ENCODE measurements at regions not wholly inside any gene's neighbourhood (a gene's known extent, or its start where the extent isn't known, plus 50 kb on each side); places are given as distances from the start of the nearest gene placed in this dataset.

GRCh38 chr16:35186045-35186759 is 1726.8 kb downstream of the TP53TG3F start:
- H2BK20ac ChIP-seq (ENCODE audit: low read depth, low read length, poor library complexity, severe bottlenecking): no peak overlapping the region
- H2BK15ac ChIP-seq (ENCODE audit: low read depth, low read length): no peak overlapping the region
- H3K23ac ChIP-seq (ENCODE audit: insufficient read length, low read depth, low read length): no peak overlapping the region
- H2BK120ac ChIP-seq (ENCODE audit: low read depth, low read length, poor library complexity, severe bottlenecking): no peak overlapping the region
- no peak overlapping the region for H3K4ac ChIP-seq (ENCODE audit: low read depth, low read length)
- Mint-ChIP-seq H3K9me3 (peaks cover 90% of the 10 kb centered on the region in 2 experiments), H3K36me3 (ENCODE audit: insufficient read depth in 1 of 3, low read depth in 3 of 3) (peaks cover 9 to 30% (median 18%) of the 10 kb centered on the region in 3 experiments), H3K4me1 (no peaks in the 10 kb centered on the region), H3K27me3 (ENCODE audit: low read depth) (peaks cover 3% of the 10 kb centered on the region), H3K4me3 (no peak overlapping the region), H3K27ac (no peak overlapping the region)
- no peak for DNase-seq
- H4K8ac ChIP-seq (replicated peaks; ENCODE audit: insufficient read length, low read depth, low read length): no peak overlapping the region
- H3K18ac ChIP-seq (ENCODE audit: insufficient read length, low read depth, low read length): no peak overlapping the region
- H2AFZ ChIP-seq (ENCODE audit: low read length): no peak overlapping the region
- H3K9ac ChIP-seq (ENCODE audit: extremely low read depth, insufficient read length, low read length): no peak overlapping the region
- no peak overlapping the region for H2BK12ac ChIP-seq (ENCODE audit: insufficient read length, low read depth, low read length)
- no peak overlapping the region for H3K27ac ChIP-seq (ENCODE audit: insufficient read length, low read depth, low read length)
- no peak overlapping the region for H3K14ac ChIP-seq (ENCODE audit: insufficient read depth, low read length)
- H3K56ac ChIP-seq (ENCODE audit: insufficient read length, low read depth, low read length): no peak overlapping the region
- H4K91ac ChIP-seq (ENCODE audit: insufficient read length, low read depth, low read length): no peak overlapping the region
- H4K20me1 ChIP-seq (ENCODE audit: control insufficient read depth, insufficient read depth, insufficient read length): no peaks in the 10 kb centered on the region
- H3K9me3 ChIP-seq (ENCODE audit: control insufficient read depth, low read depth, low read length): peaks cover 88% of the 10 kb centered on the region
- no peak overlapping the region for H2BK5ac ChIP-seq (ENCODE audit: insufficient read length, low read length)
- H3K23me2 ChIP-seq (ENCODE audit: insufficient read length, low read depth, low read length, poor library complexity, severe bottlenecking): no peaks in the 10 kb centered on the region
- no peak overlapping the region for H4K5ac ChIP-seq (ENCODE audit: insufficient read length, low read depth, low read length)
- no peaks in the 10 kb centered on the region for H3K4me1 ChIP-seq (ENCODE audit: insufficient read depth, low read length)
- H3K79me2 ChIP-seq (ENCODE audit: insufficient read depth, low read length): no peaks in the 10 kb centered on the region
- no peak for TF ChIP-seq CTCF (conservative IDR thresholded peaks at IDR 0.05)
- H3T11ph ChIP-seq (ENCODE audit: low read length): no peak overlapping the region
- no peak overlapping the region for H2AK5ac ChIP-seq (ENCODE audit: insufficient read length, low read length)
- no peaks in the 10 kb centered on the region for H3K79me1 ChIP-seq (ENCODE audit: insufficient read depth, low read depth, low read length, poor library complexity, severe bottlenecking)
- no peak overlapping the region for H3K4me2 ChIP-seq (ENCODE audit: insufficient read depth, insufficient read length, low read length)
- no peaks in the 10 kb centered on the region; the same call in 1 of the 2 replicates for H3K27me3 ChIP-seq (ENCODE audit: insufficient read depth, low read length)

Measured in H9 (cell line).